ENCODE measurements at regions not wholly inside any gene's neighbourhood (a gene's known extent, or its start where the extent isn't known, plus 50 kb on each side); places are given as distances from the start of the nearest gene placed in this dataset.
A peak's percentile ranks its signal among the peaks of the same experiment; 100 is the strongest.

GRCh38 chr18:24776019-24776418, 315.6 kb downstream of the HRH4 start:
- DNase-seq (ENCODE audit: extremely low spot score): no peak
- H3K4me3 ChIP-seq: no peak overlapping the region
- H3K4me1 ChIP-seq: no peaks in the 10 kb centered on the region
- no peaks in the 10 kb centered on the region for H3K27me3 ChIP-seq
- no peaks in the 10 kb centered on the region for H3K36me3 ChIP-seq
- no peak for TF ChIP-seq POLR2AphosphoS5 (IDR thresholded peaks at IDR 0.05)
- TF ChIP-seq, protein P1, sequence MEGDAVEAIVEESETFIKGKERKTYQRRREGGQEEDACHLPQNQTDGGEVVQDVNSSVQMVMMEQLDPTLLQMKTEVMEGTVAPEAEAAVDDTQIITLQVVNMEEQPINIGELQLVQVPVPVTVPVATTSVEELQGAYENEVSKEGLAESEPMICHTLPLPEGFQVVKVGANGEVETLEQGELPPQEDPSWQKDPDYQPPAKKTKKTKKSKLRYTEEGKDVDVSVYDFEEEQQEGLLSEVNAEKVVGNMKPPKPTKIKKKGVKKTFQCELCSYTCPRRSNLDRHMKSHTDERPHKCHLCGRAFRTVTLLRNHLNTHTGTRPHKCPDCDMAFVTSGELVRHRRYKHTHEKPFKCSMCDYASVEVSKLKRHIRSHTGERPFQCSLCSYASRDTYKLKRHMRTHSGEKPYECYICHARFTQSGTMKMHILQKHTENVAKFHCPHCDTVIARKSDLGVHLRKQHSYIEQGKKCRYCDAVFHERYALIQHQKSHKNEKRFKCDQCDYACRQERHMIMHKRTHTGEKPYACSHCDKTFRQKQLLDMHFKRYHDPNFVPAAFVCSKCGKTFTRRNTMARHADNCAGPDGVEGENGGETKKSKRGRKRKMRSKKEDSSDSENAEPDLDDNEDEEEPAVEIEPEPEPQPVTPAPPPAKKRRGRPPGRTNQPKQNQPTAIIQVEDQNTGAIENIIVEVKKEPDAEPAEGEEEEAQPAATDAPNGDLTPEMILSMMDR (IDR thresholded peaks at IDR 0.05): no peak
- no peak for TF ChIP-seq EP300 (IDR thresholded peaks at IDR 0.05)
- no peak for TF ChIP-seq POLR2A (IDR thresholded peaks at IDR 0.05; ENCODE audit: low read depth)
- no peaks in the 10 kb centered on the region for H3K9me3 ChIP-seq
- H3K27ac ChIP-seq (replicated peaks in 1 of 4): no peak overlapping the region
- intact Hi-C loops (cut with DNase I): no loop called here

- WGBS: 42% methylated on average over 6 of the region's 6 CpGs
- intact Hi-C loops (cut with DNase I): no loop called here
- peak; percentile 84 for DNase-seq (ENCODE audit: extremely low spot score)
Observed at GRCh38 chr18:24778810-24779418, 318.5 kb downstream of the HRH4 start.

DNA sequence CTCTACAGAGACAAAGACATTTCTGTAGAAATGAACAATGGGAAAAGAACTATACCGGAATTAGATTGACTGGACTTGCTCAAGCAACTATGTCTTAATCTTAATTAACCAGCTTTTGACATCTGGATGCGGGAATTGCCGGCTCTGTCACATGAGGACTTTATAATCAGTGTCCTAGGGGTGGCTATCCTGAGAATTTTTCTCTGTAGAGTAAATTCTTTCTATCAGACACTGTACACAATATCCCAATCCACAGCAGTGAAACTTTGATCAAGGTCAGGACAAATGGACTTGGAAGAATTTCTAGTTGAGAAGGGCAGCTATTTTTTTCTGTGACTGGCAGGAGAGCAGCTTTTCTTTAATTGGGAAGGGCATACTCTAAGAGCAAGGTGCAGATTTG, 322.1 kb downstream of the HRH4 start:
- 100% methylated on average over 3 of the region's 3 CpGs for WGBS
- TF ChIP-seq EP300 (IDR thresholded peaks at IDR 0.05) (no peak), POLR2AphosphoS5 (IDR thresholded peaks at IDR 0.05) (no peak)
- H3K4me1 ChIP-seq: no peaks in the 10 kb centered on the region
- no peaks in the 10 kb centered on the region for H3K36me3 ChIP-seq
- no peak overlapping the region for H3K4me3 ChIP-seq
- H3K27me3 ChIP-seq: no peaks in the 10 kb centered on the region
- intact Hi-C loops (cut with DNase I): no loop called here
- no peak for DNase-seq (ENCODE audit: extremely low spot score)
- no peaks in the 10 kb centered on the region for H3K9me3 ChIP-seq
- no peak overlapping the region for H3K27ac ChIP-seq (replicated peaks in 1 of 4)

More at GRCh38 chr18:24778810-24779418, 318.5 kb downstream of the HRH4 start:
- Histone ChIP-seq H3K36me3 (no peaks in the 10 kb centered on the region), H3K9me3 (no peaks in the 10 kb centered on the region), H3K4me1 (no peaks in the 10 kb centered on the region), H3K27ac (replicated peaks in 1 of 4) (no peak overlapping the region), H3K27me3 (no peaks in the 10 kb centered on the region), H3K4me3 (no peak overlapping the region)
- TF ChIP-seq POLR2A (IDR thresholded peaks at IDR 0.05; ENCODE audit: low read depth) (no peak), POLR2AphosphoS5 (IDR thresholded peaks at IDR 0.05) (no peak), EP300 (IDR thresholded peaks at IDR 0.05) (no peak)
- TF ChIP-seq, protein P1 (IDR thresholded peaks at IDR 0.05): no peak

GRCh38 chr18:24785019-24785418, 324.6 kb downstream of the HRH4 start:
- Histone ChIP-seq H3K4me1 (no peaks in the 10 kb centered on the region), H3K36me3 (no peaks in the 10 kb centered on the region), H3K27ac (replicated peaks in 1 of 4) (no peak overlapping the region), H3K9me3 (no peaks in the 10 kb centered on the region), H3K4me3 (no peak overlapping the region), H3K27me3 (no peaks in the 10 kb centered on the region)
- DNase-seq (ENCODE audit: extremely low spot score): peak; percentile 80
- TF ChIP-seq POLR2A (IDR thresholded peaks at IDR 0.05; ENCODE audit: low read depth) (no peak), POLR2AphosphoS5 (IDR thresholded peaks at IDR 0.05) (no peak), EP300 (IDR thresholded peaks at IDR 0.05) (no peak)
- TF ChIP-seq, protein P1 (IDR thresholded peaks at IDR 0.05): no peak
- WGBS: 77% methylated on average over 3 of the region's 3 CpGs
- intact Hi-C loops (cut with DNase I): no loop called here

DNA sequence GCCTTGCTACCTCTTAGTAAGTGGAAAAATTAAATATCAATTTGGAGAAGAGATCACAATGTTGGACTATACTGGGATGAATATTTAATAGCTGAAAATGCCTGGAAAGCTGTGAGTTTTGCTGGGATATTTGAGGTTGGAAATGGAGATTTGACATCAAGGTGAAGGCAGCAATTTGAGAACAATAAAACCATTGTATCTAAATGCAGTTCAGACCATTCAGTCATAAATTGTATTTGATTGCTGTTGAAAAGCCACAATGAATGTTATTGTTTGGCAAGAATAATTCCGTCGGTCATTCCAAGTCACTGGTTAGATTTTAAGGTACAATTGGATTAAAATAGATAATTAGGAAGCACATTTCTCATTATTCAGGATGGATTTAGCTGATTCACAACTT, 325.6 kb downstream of the HRH4 start:
- H3K4me1 ChIP-seq: no peaks in the 10 kb centered on the region
- H3K4me3 ChIP-seq: no peak overlapping the region
- no peaks in the 10 kb centered on the region for H3K27me3 ChIP-seq
- H3K36me3 ChIP-seq: no peaks in the 10 kb centered on the region
- DNase-seq (ENCODE audit: extremely low spot score): no peak
- intact Hi-C loops (cut with DNase I): no loop called here
- no peak for TF ChIP-seq EP300 (IDR thresholded peaks at IDR 0.05)
- no peak for TF ChIP-seq POLR2AphosphoS5 (IDR thresholded peaks at IDR 0.05)
- no peak for TF ChIP-seq POLR2A (IDR thresholded peaks at IDR 0.05; ENCODE audit: low read depth)
- TF ChIP-seq, protein P1 (IDR thresholded peaks at IDR 0.05): no peak
- H3K9me3 ChIP-seq: no peaks in the 10 kb centered on the region
- no peak overlapping the region for H3K27ac ChIP-seq (replicated peaks in 1 of 4)
- WGBS: 75% methylated on average over 2 of the region's 2 CpGs
